BE2C (cell line): ENCODE measurements at regions not wholly inside any gene's neighbourhood (a gene's known extent, or its start where the extent isn't known, plus 50 kb on each side); places are given as distances from the start of the nearest gene placed in this dataset.

Experiments used
- DNase-seq: peaks from one replicate; pipeline ENCODE4 v3.0.0-alpha.2; 2020
- H3K27me3 ChIP-seq: fragments of 250-450 bp; sonication (Bioruptor Pico); 2 replicates; pipeline ENCODE4 v1.5.1; 2020; ENCODE audit warnings: mild to moderate bottlenecking
- H3K36me3 ChIP-seq: fragments of 250-450 bp; sonication (Bioruptor Pico); 2 replicates; pipeline ENCODE4 v1.5.1; 2020; ENCODE audit warnings: mild to moderate bottlenecking
- H3K4me1 ChIP-seq: fragments of 250-450 bp; sonication (Bioruptor Pico); 2 replicates; pipeline ENCODE4 v1.5.1; 2020
- H3K4me3 ChIP-seq: 2 replicates; pipeline ENCODE4 v1.5.1; 2011; ENCODE audit warnings: low read depth, low read length
- H3K9me3 ChIP-seq: fragments of 250-450 bp; sonication (Bioruptor Pico); 2 replicates; pipeline ENCODE4 v1.5.1; 2020
- CTCF ChIP-seq: IDR thresholded peaks from 2 replicates; pipeline ENCODE4 v1.5.1; 2012; ENCODE audit warnings: mild to moderate bottlenecking, low read depth, low read length

- no peaks in the 10 kb centered on the region for H3K36me3 ChIP-seq
- no peaks in the 10 kb centered on the region for H3K4me1 ChIP-seq
- no peak for TF ChIP-seq CTCF
- no peaks in the 10 kb centered on the region for H3K27me3 ChIP-seq
- no peak for DNase-seq
- H3K4me3 ChIP-seq = no peak overlapping the region
- H3K9me3 ChIP-seq = no peaks in the 10 kb centered on the region
Measured at GRCh38 chr2:166572937-166573336, 78.9 kb upstream of the SCN7A start.

GRCh38 chr2:166568409-166568808 lies 74.4 kb upstream of the SCN7A start:
- H3K27me3 ChIP-seq = no peaks in the 10 kb centered on the region
- no peak for DNase-seq
- no peaks in the 10 kb centered on the region for H3K36me3 ChIP-seq
- H3K9me3 ChIP-seq = no peaks in the 10 kb centered on the region
- no peaks in the 10 kb centered on the region for H3K4me1 ChIP-seq
- no peak for TF ChIP-seq CTCF
- H3K4me3 ChIP-seq = no peak overlapping the region

- no peaks in the 10 kb centered on the region for H3K36me3 ChIP-seq
- H3K9me3 ChIP-seq = no peaks in the 10 kb centered on the region
- no peak overlapping the region for H3K4me3 ChIP-seq
- no peaks in the 10 kb centered on the region for H3K4me1 ChIP-seq
- DNase-seq = no peak
- no peak for TF ChIP-seq CTCF
- no peaks in the 10 kb centered on the region for H3K27me3 ChIP-seq
Measured at GRCh38 chr2:166565501-166565900, 71.5 kb upstream of the SCN7A start.

- Histone ChIP-seq H3K4me3 (no peak overlapping the region), H3K4me1 (no peaks in the 10 kb centered on the region), H3K36me3 (no peaks in the 10 kb centered on the region), H3K27me3 (no peaks in the 10 kb centered on the region), H3K9me3 (no peaks in the 10 kb centered on the region)
- no peak for TF ChIP-seq CTCF
- DNase-seq = no peak
Measured at GRCh38 chr2:166563894-166564293, 69.8 kb upstream of the SCN7A start.

GRCh38 chr2:166560022-166560421 lies 66.0 kb upstream of the SCN7A start:
- DNase-seq = no peak
- Histone ChIP-seq H3K9me3 (no peaks in the 10 kb centered on the region), H3K27me3 (no peaks in the 10 kb centered on the region), H3K4me1 (no peaks in the 10 kb centered on the region), H3K4me3 (no peak overlapping the region), H3K36me3 (no peaks in the 10 kb centered on the region)
- no peak for TF ChIP-seq CTCF

- Histone ChIP-seq H3K4me1 (no peaks in the 10 kb centered on the region), H3K9me3 (no peaks in the 10 kb centered on the region), H3K36me3 (no peaks in the 10 kb centered on the region), H3K4me3 (no peak overlapping the region), H3K27me3 (no peaks in the 10 kb centered on the region)
- no peak for DNase-seq
- TF ChIP-seq CTCF = no peak
Measured at GRCh38 chr2:166550923-166551322, 56.9 kb upstream of the SCN7A start.
